ENCODE measurements at regions not wholly inside any gene's neighbourhood (a gene's known extent, or its start where the extent isn't known, plus 50 kb on each side); places are given as distances from the start of the nearest gene placed in this dataset.
"Not testable (repeated sequence)": the region's sequence is repeated elsewhere in the genome, so short reads cannot be mapped to it uniquely, and the experiment has no call there.

DNA sequence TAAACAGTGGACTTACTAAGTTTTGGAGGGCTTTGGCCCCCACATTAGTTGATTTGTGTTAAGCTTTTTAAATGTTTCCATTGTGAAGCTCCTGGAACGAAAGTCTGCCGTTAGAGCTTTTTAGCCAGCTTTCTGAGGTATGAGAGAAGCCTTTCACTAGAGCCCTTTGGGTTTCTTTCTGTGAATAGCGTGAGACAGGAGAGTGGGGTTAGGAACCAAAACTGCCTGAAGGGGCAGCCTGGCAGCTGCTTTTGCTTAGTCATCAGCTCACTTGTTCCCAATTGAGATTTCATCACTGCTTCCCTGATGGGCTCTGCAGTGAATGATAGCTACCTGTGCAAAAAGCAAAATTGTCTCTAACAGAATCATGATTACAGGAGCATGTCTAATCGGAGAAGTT, 913.6 kb downstream of the PCDH11X start:
- TF ChIP-seq EZH2phosphoT487 (IDR thresholded peaks at IDR 0.05; ENCODE audit: low read depth, severe bottlenecking, unreplicated experiment); EZH2 (IDR thresholded peaks at IDR 0.05; ENCODE audit: borderline replicate concordance): not testable (repeated sequence)
- TF ChIP-seq, protein P1, sequence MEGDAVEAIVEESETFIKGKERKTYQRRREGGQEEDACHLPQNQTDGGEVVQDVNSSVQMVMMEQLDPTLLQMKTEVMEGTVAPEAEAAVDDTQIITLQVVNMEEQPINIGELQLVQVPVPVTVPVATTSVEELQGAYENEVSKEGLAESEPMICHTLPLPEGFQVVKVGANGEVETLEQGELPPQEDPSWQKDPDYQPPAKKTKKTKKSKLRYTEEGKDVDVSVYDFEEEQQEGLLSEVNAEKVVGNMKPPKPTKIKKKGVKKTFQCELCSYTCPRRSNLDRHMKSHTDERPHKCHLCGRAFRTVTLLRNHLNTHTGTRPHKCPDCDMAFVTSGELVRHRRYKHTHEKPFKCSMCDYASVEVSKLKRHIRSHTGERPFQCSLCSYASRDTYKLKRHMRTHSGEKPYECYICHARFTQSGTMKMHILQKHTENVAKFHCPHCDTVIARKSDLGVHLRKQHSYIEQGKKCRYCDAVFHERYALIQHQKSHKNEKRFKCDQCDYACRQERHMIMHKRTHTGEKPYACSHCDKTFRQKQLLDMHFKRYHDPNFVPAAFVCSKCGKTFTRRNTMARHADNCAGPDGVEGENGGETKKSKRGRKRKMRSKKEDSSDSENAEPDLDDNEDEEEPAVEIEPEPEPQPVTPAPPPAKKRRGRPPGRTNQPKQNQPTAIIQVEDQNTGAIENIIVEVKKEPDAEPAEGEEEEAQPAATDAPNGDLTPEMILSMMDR (IDR thresholded peaks at IDR 0.05; ENCODE audit: poor library complexity): not testable (repeated sequence)
